Lower lobe of right lung (tissue), 2 donors: ENCODE measurements at regions not wholly inside any gene's neighbourhood (a gene's known extent, or its start where the extent isn't known, plus 50 kb on each side); places are given as distances from the start of the nearest gene placed in this dataset.

Experiments
- ATAC-seq, 2 donors: fragments of 200-7000 bp; cut with Tn5 transposase; one replicate each; pipeline ENCODE4 v1.9.1; 2020 to 2022; ENCODE audit warnings: mild to moderate bottlenecking in 2 of 2, moderate library complexity in 2 of 2
- DNase-seq: peaks from one replicate; pipeline ENCODE4 v3.0.0-alpha.2; 2020
- H3K27ac ChIP-seq: fragments of 200-600 bp; one replicate; pipeline ENCODE4 v1.8.0; 2022
- H3K27me3 ChIP-seq: fragments of 200-600 bp; one replicate; pipeline ENCODE4 v1.8.0; 2022; ENCODE audit warnings: low read depth
- H3K36me3 ChIP-seq: fragments of 200-600 bp; one replicate; pipeline ENCODE4 v1.8.0; 2022; ENCODE audit warnings: mild to moderate bottlenecking
- H3K4me1 ChIP-seq: fragments of 200-600 bp; one replicate; pipeline ENCODE4 v1.8.0; 2022
- H3K4me3 ChIP-seq: fragments of 200-600 bp; one replicate; pipeline ENCODE4 v1.8.0; 2022; ENCODE audit warnings: mild to moderate bottlenecking
- H3K9me3 ChIP-seq: fragments of 200-600 bp; one replicate; pipeline ENCODE4 v1.8.0; 2022
- CTCF ChIP-seq: fragments of 200-600 bp; IDR thresholded peaks from one replicate; pipeline ENCODE4 v1.8.0; 2022; ENCODE audit warnings: antibody characterized with exemption, mild to moderate bottlenecking
- intact Hi-C: fragments of 100-400 bp; cut with DNase I; formaldehyde crosslinking; loops from one replicate; pipeline ENCODE4 v1.11.0; 2022
- donor health status: DM: no; HTN: yes; CAD: no; lungs with severe emphysema.

- ATAC-seq (no peak), DNase-seq (no peak)
Measured at GRCh38 chr15:93200081-93200836, 111.2 kb upstream of the RGMA start.

DNA sequence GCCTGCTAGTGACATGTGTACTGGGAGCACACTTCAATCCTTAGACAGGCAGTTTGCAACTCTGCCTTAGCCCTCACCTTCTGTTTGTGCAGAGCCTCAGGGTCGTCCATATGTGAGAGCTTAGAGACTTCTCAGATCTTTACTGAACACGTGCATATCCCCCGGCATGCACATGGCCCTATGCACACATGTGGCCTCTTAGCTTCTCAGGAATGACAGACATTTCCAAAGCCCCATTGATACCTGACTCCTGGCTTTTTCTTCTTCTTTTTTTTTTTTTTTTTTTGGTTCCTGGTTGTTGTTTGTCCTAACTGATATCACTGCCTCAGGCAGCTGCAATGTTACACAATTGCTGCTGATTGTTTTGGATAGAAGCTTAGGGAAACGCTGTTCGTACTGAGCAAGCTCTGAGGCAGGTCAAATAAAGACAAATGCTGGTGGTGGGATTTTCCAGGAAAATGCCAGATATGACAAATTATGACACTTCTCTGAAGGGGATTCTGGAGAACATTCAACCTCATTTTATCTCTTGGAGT lies 107.2 kb upstream of the RGMA start:
- H3K27ac ChIP-seq, result no peak overlapping the region
- no peak overlapping the region for H3K4me3 ChIP-seq
- H3K9me3 ChIP-seq, result peaks cover 8% of the 10 kb centered on the region
- ATAC-seq (no peak), DNase-seq (no peak)
- no peaks in the 10 kb centered on the region for H3K4me1 ChIP-seq
- H3K36me3 ChIP-seq, result no peaks in the 10 kb centered on the region
- H3K27me3 ChIP-seq, result no peaks in the 10 kb centered on the region
- TF ChIP-seq CTCF, result no peak
- intact Hi-C loops, result no loop called here

More at GRCh38 chr15:93200081-93200836, 111.2 kb upstream of the RGMA start:
- no peak overlapping the region for H3K4me3 ChIP-seq
- H3K9me3 ChIP-seq, result peaks cover 8% of the 10 kb centered on the region
- H3K4me1 ChIP-seq, result no peaks in the 10 kb centered on the region
- TF ChIP-seq CTCF, result no peak
- no peaks in the 10 kb centered on the region for H3K27me3 ChIP-seq
- H3K36me3 ChIP-seq, result no peaks in the 10 kb centered on the region
- intact Hi-C loops, result no loop called here
- H3K27ac ChIP-seq, result no peak overlapping the region

- no peak overlapping the region for H3K27ac ChIP-seq
- no peaks in the 10 kb centered on the region for H3K4me1 ChIP-seq
- ATAC-seq (no peak), DNase-seq (no peak)
- H3K36me3 ChIP-seq, result no peaks in the 10 kb centered on the region
- no peak overlapping the region for H3K4me3 ChIP-seq
- H3K27me3 ChIP-seq, result no peaks in the 10 kb centered on the region
- no peak for TF ChIP-seq CTCF
- peaks cover 8% of the 10 kb centered on the region for H3K9me3 ChIP-seq
- intact Hi-C loops, result no loop called here
Measured at GRCh38 chr15:93195109-93195508, 106.1 kb upstream of the RGMA start.

- intact Hi-C loops, result no loop called here
- H3K4me1 ChIP-seq, result no peaks in the 10 kb centered on the region
- H3K36me3 ChIP-seq, result no peaks in the 10 kb centered on the region
- no peak for DNase-seq
- no peak for ATAC-seq
- H3K27me3 ChIP-seq, result no peaks in the 10 kb centered on the region
- no peak for TF ChIP-seq CTCF
- H3K9me3 ChIP-seq, result no peaks in the 10 kb centered on the region
- no peak overlapping the region for H3K27ac ChIP-seq
- no peak overlapping the region for H3K4me3 ChIP-seq
Measured at GRCh38 chr15:93190238-93190637, 101.2 kb upstream of the RGMA start.

DNA sequence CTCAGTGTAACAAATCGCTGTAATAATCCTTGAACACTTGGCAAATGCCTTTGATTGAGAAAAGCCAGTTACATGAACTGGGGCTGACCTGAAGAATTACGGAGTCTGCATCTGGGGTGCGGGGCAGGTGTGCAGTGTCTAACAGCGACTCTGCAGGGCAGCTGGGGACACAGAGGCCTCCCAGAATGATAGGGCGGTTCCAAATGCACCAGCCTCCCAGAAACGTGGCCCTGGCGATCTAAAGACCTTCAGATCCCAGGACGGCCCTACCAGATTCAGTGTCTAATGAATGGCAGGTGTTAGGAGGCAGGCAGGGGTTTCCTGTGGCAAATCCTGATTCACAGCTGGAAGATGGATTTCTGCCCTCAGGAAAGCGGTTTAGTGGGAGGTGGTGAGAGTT lies 100.5 kb upstream of the RGMA start:
- no peaks in the 10 kb centered on the region for H3K27me3 ChIP-seq
- ATAC-seq, result no peak

More for the DNA sequence above, 100.5 kb upstream of the RGMA start:
- Histone ChIP-seq H3K27ac (no peak overlapping the region), H3K9me3 (no peaks in the 10 kb centered on the region), H3K4me3 (no peak overlapping the region), H3K36me3 (no peaks in the 10 kb centered on the region), H3K4me1 (no peaks in the 10 kb centered on the region)
- TF ChIP-seq CTCF, result no peak
- no peak for DNase-seq
- intact Hi-C loops, result no loop called here
